Epithelial cell of proximal tubule (primary cell): ENCODE measurements at regions not wholly inside any gene's neighbourhood (a gene's known extent, or its start where the extent isn't known, plus 50 kb on each side); places are given as distances from the start of the nearest gene placed in this dataset.

Experiments
- DNase-seq: peaks from one replicate; pipeline ENCODE4 v3.0.0-alpha.2; 2011; ENCODE audit warnings: low read depth
- H3K4me3 ChIP-seq: 2 replicates; pipeline ENCODE4 v1.5.1; 2011; ENCODE audit warnings: low read depth, mild to moderate bottlenecking, low read length
- TF ChIP-seq, protein P1 (sequence below): conservative IDR thresholded peaks from 2 replicates; pipeline ENCODE4 v1.5.1; 2012; ENCODE audit warnings: low read depth, mild to moderate bottlenecking, low read length

- TF ChIP-seq, protein P1, sequence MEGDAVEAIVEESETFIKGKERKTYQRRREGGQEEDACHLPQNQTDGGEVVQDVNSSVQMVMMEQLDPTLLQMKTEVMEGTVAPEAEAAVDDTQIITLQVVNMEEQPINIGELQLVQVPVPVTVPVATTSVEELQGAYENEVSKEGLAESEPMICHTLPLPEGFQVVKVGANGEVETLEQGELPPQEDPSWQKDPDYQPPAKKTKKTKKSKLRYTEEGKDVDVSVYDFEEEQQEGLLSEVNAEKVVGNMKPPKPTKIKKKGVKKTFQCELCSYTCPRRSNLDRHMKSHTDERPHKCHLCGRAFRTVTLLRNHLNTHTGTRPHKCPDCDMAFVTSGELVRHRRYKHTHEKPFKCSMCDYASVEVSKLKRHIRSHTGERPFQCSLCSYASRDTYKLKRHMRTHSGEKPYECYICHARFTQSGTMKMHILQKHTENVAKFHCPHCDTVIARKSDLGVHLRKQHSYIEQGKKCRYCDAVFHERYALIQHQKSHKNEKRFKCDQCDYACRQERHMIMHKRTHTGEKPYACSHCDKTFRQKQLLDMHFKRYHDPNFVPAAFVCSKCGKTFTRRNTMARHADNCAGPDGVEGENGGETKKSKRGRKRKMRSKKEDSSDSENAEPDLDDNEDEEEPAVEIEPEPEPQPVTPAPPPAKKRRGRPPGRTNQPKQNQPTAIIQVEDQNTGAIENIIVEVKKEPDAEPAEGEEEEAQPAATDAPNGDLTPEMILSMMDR, result no peak
- no peak for DNase-seq
- peak overlapping the region; percentile 61 for H3K4me3 ChIP-seq
These were observed 159.6 kb upstream of the SIX2 start for GRCh38 chr2:45168711-45169338.

GRCh38 chr2:45167920-45168629, 158.8 kb upstream of the SIX2 start:
- peak overlapping the region; percentile 61 for H3K4me3 ChIP-seq
- no peak for DNase-seq
- TF ChIP-seq, protein P1, result no peak

DNA sequence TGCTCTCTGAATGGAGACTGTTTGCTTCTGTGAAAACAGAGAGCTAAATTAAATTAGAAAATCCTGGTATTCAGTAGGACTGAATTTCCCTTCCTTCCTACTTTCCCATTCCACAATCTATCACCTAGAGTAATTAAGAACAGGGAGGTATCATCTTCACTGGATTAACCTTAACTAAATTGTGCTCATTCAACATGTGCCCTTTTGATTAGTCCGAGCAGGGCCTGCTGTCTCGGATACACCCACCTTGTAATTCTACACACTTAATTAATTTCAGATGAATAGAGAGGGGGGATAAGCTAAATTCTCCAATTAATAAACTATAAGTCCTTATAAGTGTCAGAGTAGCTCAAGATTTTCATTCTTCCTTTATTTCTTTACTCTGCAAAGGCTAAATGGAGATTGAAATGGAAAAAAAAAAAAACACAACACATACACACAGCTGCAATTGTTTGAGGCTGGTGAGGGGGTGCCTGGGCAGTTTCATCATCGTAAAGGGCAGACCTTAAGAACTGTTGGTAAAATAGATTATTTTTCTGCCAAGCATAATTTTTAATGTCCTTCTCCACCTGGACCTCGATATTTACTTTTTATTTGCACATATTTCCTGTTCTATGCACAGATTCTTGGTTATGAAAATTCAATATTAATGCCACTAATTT, 157.1 kb upstream of the SIX2 start:
- TF ChIP-seq, protein P1, result no peak
- DNase-seq, result no peak
- no peak overlapping the region for H3K4me3 ChIP-seq

- TF ChIP-seq, protein P1, result no peak
- no peak for DNase-seq
- H3K4me3 ChIP-seq, result no peak overlapping the region
These were observed 153.5 kb upstream of the SIX2 start for GRCh38 chr2:45162711-45163110.

DNA sequence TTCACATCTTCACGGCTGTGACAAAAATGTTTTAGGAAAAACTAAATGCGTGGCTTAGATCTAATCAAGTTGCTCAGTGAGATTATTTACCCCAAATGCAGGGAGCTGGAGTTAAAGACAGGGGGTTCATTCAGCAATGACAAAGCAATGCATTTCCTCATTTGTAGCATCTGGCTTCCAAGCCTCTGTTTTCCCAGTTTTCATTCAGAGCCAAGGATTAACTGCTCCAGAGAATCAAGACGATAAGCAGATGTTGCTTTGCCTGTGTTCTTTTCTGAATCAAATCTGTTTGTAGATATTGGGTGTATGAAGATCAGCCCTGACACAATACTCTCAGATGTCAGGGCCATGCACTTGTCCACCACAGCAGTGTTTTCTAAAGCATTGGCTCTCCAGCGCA, 147.4 kb upstream of the SIX2 start:
- TF ChIP-seq, protein P1, result no peak
- no peak overlapping the region for H3K4me3 ChIP-seq
- DNase-seq, result no peak

- TF ChIP-seq, protein P1, result no peak
- DNase-seq, result no peak
- no peak overlapping the region for H3K4me3 ChIP-seq
These were observed 145.4 kb upstream of the SIX2 start for GRCh38 chr2:45154606-45155155.
